A549 (cell line): ENCODE measurements at regions not wholly inside any gene's neighbourhood (a gene's known extent, or its start where the extent isn't known, plus 50 kb on each side); places are given as distances from the start of the nearest gene placed in this dataset.

Experiments
- ATAC-seq, 2 experiments: fragments of 200-7000 bp in 1 of 2; fragments of >200 bp in 1 of 2; cut with Nextera tagmentation in 1 of 2; cut with Tn5 transposase in 1 of 2; 3 replicates each; pipeline versions ENCODE4 v1.8.0 to v1.9.1; 2018 to 2020; ENCODE audit warnings: mild to moderate bottlenecking in 1 of 2, moderate library complexity in 1 of 2
- CTCF ChIA-PET: fragments of 300-600 bp; sonication (Branson Sonifier 250); formaldehyde crosslinking; extraction: SDS; loops from one replicate; lab custom pipeline; 2021; ENCODE audit warnings: antibody characterized with exemption, inconsistent platforms; lab: Yijun Ruan, JAX
- POLR2A ChIA-PET: fragments of 350-600 bp; formaldehyde crosslinking; extraction: SDS; loops from one replicate; lab custom pipeline; 2021; ENCODE audit warnings: antibody characterized with exemption, inconsistent platforms; lab: Yijun Ruan, JAX
- DNase-seq, 2 experiments: peaks; one replicate each; pipeline versions ENCODE4 v3.0.0 to v3.0.0-alpha.2; 2011 to 2016; ENCODE audit warnings: low read depth in 1 of 2, low spot score in 1 of 2
- FAIRE-seq: peaks from 2 replicates; lab custom pipeline; 2011; peaks lifted over from hg19 to GRCh38; lab: Jason Lieb, UNC
- H3K27ac ChIP-seq, 2 experiments: fragments of >200 bp; sonication (Bioruptor Twin); formaldehyde crosslinking; 3 replicates each; pipeline ENCODE4 v1.5.1; 2016 to 2017
- H3K4me1 ChIP-seq: fragments of >200 bp; sonication (Bioruptor Twin); formaldehyde crosslinking; 3 replicates; pipeline ENCODE4 v1.6.1; 2016
- H3K4me2 ChIP-seq: fragments of >200 bp; sonication (Bioruptor Twin); formaldehyde crosslinking; 3 replicates; pipeline ENCODE4 v1.6.1; 2016
- H3K4me3 ChIP-seq: fragments of >200 bp; sonication (Bioruptor Twin); formaldehyde crosslinking; 3 replicates; pipeline ENCODE4 v1.5.1; 2016
- H3K9me3 ChIP-seq: fragments of >200 bp; sonication (Bioruptor Twin); formaldehyde crosslinking; 3 replicates; pipeline ENCODE4 v1.6.1; 2016
- BCL3 ChIP-seq: fragments of >200 bp; sonication (Bioruptor Twin); formaldehyde crosslinking; IDR thresholded peaks from 3 replicates; pipeline ENCODE4 v1.6.1; 2016
- BHLHE40 ChIP-seq: IDR thresholded peaks from 2 replicates; pipeline ENCODE4 v1.6.1; 2012; ENCODE audit warnings: low read depth, low read length, inconsistent platforms
- CHD2 ChIP-seq: fragments of 150-350 bp; IDR thresholded peaks from 2 replicates; pipeline ENCODE4 v1.6.1; 2014; ENCODE audit warnings: low read length; ENCODE audit not compliant: partially characterized antibody
- CHD4 ChIP-seq: fragments of 200-600 bp; sonication (generic); IDR thresholded peaks from 2 replicates; pipeline ENCODE4 v1.6.1; 2016; ENCODE audit warnings: antibody characterized with exemption, mild to moderate bottlenecking, borderline replicate concordance
- EHF ChIP-seq: fragments of 250-450 bp; sonication (Bioruptor Pico); IDR thresholded peaks from 2 replicates; pipeline ENCODE4 v1.5.0; 2020; ENCODE audit warnings: mild to moderate bottlenecking
- EHMT2 ChIP-seq: fragments of 200-600 bp; sonication (generic); IDR thresholded peaks from 2 replicates; pipeline ENCODE4 v1.6.1; 2016; ENCODE audit warnings: antibody characterized with exemption, low read depth, mild to moderate bottlenecking, moderate library complexity
- ELK1 ChIP-seq: fragments of 150-350 bp; IDR thresholded peaks from 2 replicates; pipeline ENCODE4 v1.6.1; 2014; ENCODE audit warnings: low read depth, mild to moderate bottlenecking, low read length
- ESRRA ChIP-seq: fragments of 150-350 bp; IDR thresholded peaks from 2 replicates; pipeline ENCODE4 v1.6.1; 2014; ENCODE audit warnings: mild to moderate bottlenecking, low read length, borderline replicate concordance
- FOSB ChIP-seq: fragments of 250-450 bp; sonication (Bioruptor Pico); IDR thresholded peaks from 2 replicates; pipeline ENCODE4 v1.5.0; 2020; ENCODE audit warnings: mild to moderate bottlenecking, moderate library complexity
- GATA3 ChIP-seq: IDR thresholded peaks from 2 replicates; pipeline ENCODE4 v1.6.1; 2012; ENCODE audit warnings: borderline replicate concordance
- HDAC2 ChIP-seq: fragments of 200-600 bp; sonication (generic); IDR thresholded peaks from 2 replicates; pipeline ENCODE4 v1.6.1; 2016
- HES2 ChIP-seq: fragments of >200 bp; sonication (Bioruptor Twin); formaldehyde crosslinking; IDR thresholded peaks from 2 replicates; pipeline ENCODE4 v1.6.1; 2016
- HEYL ChIP-seq: fragments of 250-450 bp; sonication (Bioruptor Pico); IDR thresholded peaks from 2 replicates; pipeline ENCODE4 v1.8.0; 2021; ENCODE audit warnings: mild to moderate bottlenecking, moderate library complexity
- HMGXB4 ChIP-seq: fragments of 250-450 bp; sonication (Bioruptor Pico); IDR thresholded peaks from 2 replicates; pipeline ENCODE4 v1.5.0; 2021; ENCODE audit warnings: mild to moderate bottlenecking, moderate library complexity, borderline replicate concordance
- HOXB13 ChIP-seq: fragments of 250-450 bp; sonication (Bioruptor Pico); IDR thresholded peaks from 2 replicates; pipeline ENCODE4 v1.5.0; 2020; ENCODE audit warnings: low read depth, mild to moderate bottlenecking, moderate library complexity
- JUN ChIP-seq, 2 experiments: fragments of >200 bp; sonication (Bioruptor Twin); formaldehyde crosslinking; IDR thresholded peaks; 2 replicates in 1 of 2; 3 replicates in 1 of 2; pipeline ENCODE4 v1.6.1; 2016 to 2017
- KDM5A ChIP-seq: fragments of 200-600 bp; sonication (generic); IDR thresholded peaks from 2 replicates; pipeline ENCODE4 v1.6.1; 2016; ENCODE audit warnings: antibody characterized with exemption, mild to moderate bottlenecking
- MAX ChIP-seq: IDR thresholded peaks from 2 replicates; pipeline ENCODE4 v1.6.1; 2012
- MYC ChIP-seq: IDR thresholded peaks from 2 replicates; pipeline ENCODE4 v1.6.1; 2012; ENCODE audit warnings: mild to moderate bottlenecking, inconsistent platforms, low read length, improper control_type of control experiment, borderline replicate concordance
- NPAS2 ChIP-seq: fragments of 250-450 bp; sonication (Bioruptor Pico); IDR thresholded peaks from 2 replicates; pipeline ENCODE4 v1.8.0; 2022; ENCODE audit warnings: mild to moderate bottlenecking, moderate library complexity, borderline replicate concordance
- PBX3 ChIP-seq: IDR thresholded peaks from 2 replicates; pipeline ENCODE4 v1.6.1; 2012
- POLR2AphosphoS2 ChIP-seq: conservative IDR thresholded peaks from 2 replicates; pipeline ENCODE4 v1.6.1; 2012; ENCODE audit warnings: low read length, improper control_type of control experiment, inconsistent platforms
- RARB ChIP-seq: fragments of 250-450 bp; sonication (Bioruptor Pico); IDR thresholded peaks from 2 replicates; pipeline ENCODE4 v1.8.0; 2021; ENCODE audit warnings: mild to moderate bottlenecking, moderate library complexity
- RCOR1 ChIP-seq: fragments of 150-350 bp; IDR thresholded peaks from 2 replicates; pipeline ENCODE4 v1.6.1; 2014; ENCODE audit warnings: antibody characterized with exemption, low read length, low read depth
- REST ChIP-seq: fragments of 200-600 bp; sonication (generic); IDR thresholded peaks from 2 replicates; pipeline ENCODE4 v1.6.1; 2016; ENCODE audit warnings: antibody characterized with exemption, mild to moderate bottlenecking, moderate library complexity
- RNF2 ChIP-seq: fragments of 200-600 bp; sonication (generic); IDR thresholded peaks from 2 replicates; pipeline ENCODE4 v1.6.1; 2016; ENCODE audit warnings: low read depth, mild to moderate bottlenecking, antibody characterized with exemption, moderate library complexity, borderline replicate concordance
- USF2 ChIP-seq: fragments of 450-650 bp; IDR thresholded peaks from 2 replicates; pipeline ENCODE4 v1.6.1; 2014; ENCODE audit warnings: antibody characterized with exemption
- ZNF302 ChIP-seq: fragments of 250-450 bp; sonication (Bioruptor Pico); IDR thresholded peaks from 2 replicates; pipeline ENCODE4 v1.9.0; 2021; ENCODE audit warnings: inconsistent platforms, mild to moderate bottlenecking, moderate library complexity
- WGBS: methylation state at CpG from one replicate; pipeline ENCODE4 v1.1.6; 2017; ENCODE audit errors: missing lambda C conversion rate; 5-methylcytosine and 5-hydroxymethylcytosine counted together

GRCh38 chr9:108331596-108331995 lies 524.2 kb downstream of the ACTL7B start:
- ATAC-seq (no peak), DNase-seq (no peak), FAIRE-seq (no peak)
- Histone ChIP-seq H3K9me3 (peaks cover 23% of the 10 kb centered on the region), H3K27ac (no peak overlapping the region), H3K4me3 (no peak overlapping the region), H3K4me2 (no peak overlapping the region), H3K4me1 (no peaks in the 10 kb centered on the region)
- 35% methylated on average over 2 of the region's 2 CpGs for WGBS
- TF ChIP-seq ESRRA: no peak
- TF ChIP-seq GATA3: no peak
- no peak for TF ChIP-seq RNF2
- TF ChIP-seq MYC: no peak
- no peak for TF ChIP-seq JUN (IDR thresholded peaks at IDR 0.05)
- no peak for TF ChIP-seq HOXB13 (CRISPR knock-in tag)
- no peak for TF ChIP-seq EHMT2
- TF ChIP-seq BHLHE40: no peak
- TF ChIP-seq KDM5A: no peak
- no peak for TF ChIP-seq PBX3
- TF ChIP-seq CHD2: no peak
- CTCF ChIA-PET: interaction anchor here (1.1 kb wide), 1 partner anchor 11 kb away, joined by 5 read pairs; no protein-coding TSS in a partner anchor
- POLR2A ChIA-PET: no interaction called here

GRCh38 chr9:108325406-108325805 lies 530.4 kb downstream of the ACTL7B start:
- ATAC-seq (no peak), FAIRE-seq (no peak), DNase-seq (no peak)
- no peak overlapping the region for H3K4me3 ChIP-seq
- H3K4me1 ChIP-seq: no peaks in the 10 kb centered on the region
- CTCF ChIA-PET: no interaction called here
- WGBS: 0% methylated on average over 1 of the region's 1 CpG
- no peak overlapping the region for H3K27ac ChIP-seq
- H3K9me3 ChIP-seq: peaks cover 29% of the 10 kb centered on the region
- POLR2A ChIA-PET: no interaction called here
- H3K4me2 ChIP-seq: no peak overlapping the region
- no peak for TF ChIP-seq MAX
- TF ChIP-seq CHD4: no peak
- TF ChIP-seq HES2: no peak
- TF ChIP-seq RCOR1: no peak
- TF ChIP-seq HEYL: no peak
- TF ChIP-seq RNF2: no peak
- TF ChIP-seq HDAC2: no peak
- TF ChIP-seq NPAS2 (CRISPR knock-in tag): no peak
- no peak for TF ChIP-seq REST
- no peak for TF ChIP-seq EHF
- TF ChIP-seq USF2: no peak
- no peak for TF ChIP-seq RARB (CRISPR knock-in tag)
- no peak for TF ChIP-seq ZNF302 (CRISPR knock-in tag)
- TF ChIP-seq HMGXB4 (CRISPR knock-in tag): no peak
- no peak for TF ChIP-seq ELK1
- TF ChIP-seq BCL3: no peak
- TF ChIP-seq FOSB: no peak
- no peak for TF ChIP-seq POLR2AphosphoS2
- no peak for TF ChIP-seq BHLHE40
